ENCODE measurements at regions not wholly inside any gene's neighbourhood (a gene's known extent, or its start where the extent isn't known, plus 50 kb on each side); places are given as distances from the start of the nearest gene placed in this dataset.
A peak's percentile ranks its signal among the peaks of the same experiment; 100 is the strongest.

DNA sequence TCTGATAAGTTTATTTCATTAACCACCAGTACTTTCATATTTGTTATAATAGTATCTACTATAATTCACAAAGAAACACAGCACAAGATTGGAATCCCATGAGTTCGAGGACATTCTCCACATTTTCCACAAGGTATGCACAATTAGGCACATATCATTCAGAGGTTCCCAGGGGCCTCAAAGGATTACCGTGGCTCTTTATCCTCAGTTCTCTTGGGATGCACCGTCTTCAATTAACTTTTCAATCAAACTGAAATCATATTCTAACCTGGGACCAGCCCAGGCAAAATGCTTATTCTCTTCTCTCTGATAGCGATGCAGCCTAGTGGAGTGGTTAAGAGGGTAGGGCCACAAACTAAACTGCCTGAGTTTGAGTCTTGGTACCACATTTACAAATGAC is 242.6 kb upstream of the RASGEF1B start:
- Histone ChIP-seq H3K79me2 (replicated peaks; ENCODE audit: insufficient read depth, low read length) (no peaks in the 10 kb centered on the region), H2AFZ (ENCODE audit: low read depth, low read length) (no peak overlapping the region), H3K9me3 (ENCODE audit: low read length) (no peaks in the 10 kb centered on the region), H3K4me3 (ENCODE audit: low read length) (peak overlapping the region; percentile 19), H3K27me3 (ENCODE audit: insufficient read depth, low read depth, low read length) (no peaks in the 10 kb centered on the region), H3K9ac (ENCODE audit: low read length) (no peak overlapping the region), H3K4me2 (ENCODE audit: low read length) (no peak overlapping the region), H3K27ac (ENCODE audit: low read length) (no peak overlapping the region), H3F3A (ENCODE audit: insufficient read depth, low read length, poor library complexity, severe bottlenecking) (no peaks in the 10 kb centered on the region), H3K36me3 (ENCODE audit: insufficient read depth, low read length) (no peaks in the 10 kb centered on the region), H4K20me1 (ENCODE audit: insufficient read depth) (no peaks in the 10 kb centered on the region), H3K9me2 (ENCODE audit: insufficient read depth, low read length) (no peaks in the 10 kb centered on the region)
- TF ChIP-seq, protein P1, sequence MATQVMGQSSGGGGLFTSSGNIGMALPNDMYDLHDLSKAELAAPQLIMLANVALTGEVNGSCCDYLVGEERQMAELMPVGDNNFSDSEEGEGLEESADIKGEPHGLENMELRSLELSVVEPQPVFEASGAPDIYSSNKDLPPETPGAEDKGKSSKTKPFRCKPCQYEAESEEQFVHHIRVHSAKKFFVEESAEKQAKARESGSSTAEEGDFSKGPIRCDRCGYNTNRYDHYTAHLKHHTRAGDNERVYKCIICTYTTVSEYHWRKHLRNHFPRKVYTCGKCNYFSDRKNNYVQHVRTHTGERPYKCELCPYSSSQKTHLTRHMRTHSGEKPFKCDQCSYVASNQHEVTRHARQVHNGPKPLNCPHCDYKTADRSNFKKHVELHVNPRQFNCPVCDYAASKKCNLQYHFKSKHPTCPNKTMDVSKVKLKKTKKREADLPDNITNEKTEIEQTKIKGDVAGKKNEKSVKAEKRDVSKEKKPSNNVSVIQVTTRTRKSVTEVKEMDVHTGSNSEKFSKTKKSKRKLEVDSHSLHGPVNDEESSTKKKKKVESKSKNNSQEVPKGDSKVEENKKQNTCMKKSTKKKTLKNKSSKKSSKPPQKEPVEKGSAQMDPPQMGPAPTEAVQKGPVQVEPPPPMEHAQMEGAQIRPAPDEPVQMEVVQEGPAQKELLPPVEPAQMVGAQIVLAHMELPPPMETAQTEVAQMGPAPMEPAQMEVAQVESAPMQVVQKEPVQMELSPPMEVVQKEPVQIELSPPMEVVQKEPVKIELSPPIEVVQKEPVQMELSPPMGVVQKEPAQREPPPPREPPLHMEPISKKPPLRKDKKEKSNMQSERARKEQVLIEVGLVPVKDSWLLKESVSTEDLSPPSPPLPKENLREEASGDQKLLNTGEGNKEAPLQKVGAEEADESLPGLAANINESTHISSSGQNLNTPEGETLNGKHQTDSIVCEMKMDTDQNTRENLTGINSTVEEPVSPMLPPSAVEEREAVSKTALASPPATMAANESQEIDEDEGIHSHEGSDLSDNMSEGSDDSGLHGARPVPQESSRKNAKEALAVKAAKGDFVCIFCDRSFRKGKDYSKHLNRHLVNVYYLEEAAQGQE (IDR thresholded peaks at IDR 0.05; ENCODE audit: borderline replicate concordance), result no peak
- TF ChIP-seq SMC3 (conservative IDR thresholded peaks at IDR 0.05; ENCODE audit: poor library complexity) (no peak), EZH2 (IDR thresholded peaks at IDR 0.05; ENCODE audit: borderline replicate concordance, insufficient read depth, low read length, poor library complexity, severe bottlenecking) (no peak), TAF1 (IDR thresholded peaks at IDR 0.05; ENCODE audit: low read depth) (no peak), EP300 (conservative IDR thresholded peaks at IDR 0.05; ENCODE audit: poor library complexity, severe bottlenecking) (no peak), POLR2AphosphoS5 (IDR thresholded peaks at IDR 0.05) (no peak), MXI1 (conservative IDR thresholded peaks at IDR 0.05; ENCODE audit: poor library complexity, severe bottlenecking) (no peak), RAD21 (conservative IDR thresholded peaks at IDR 0.05) (no peak)
- TF ChIP-seq, protein P2, sequence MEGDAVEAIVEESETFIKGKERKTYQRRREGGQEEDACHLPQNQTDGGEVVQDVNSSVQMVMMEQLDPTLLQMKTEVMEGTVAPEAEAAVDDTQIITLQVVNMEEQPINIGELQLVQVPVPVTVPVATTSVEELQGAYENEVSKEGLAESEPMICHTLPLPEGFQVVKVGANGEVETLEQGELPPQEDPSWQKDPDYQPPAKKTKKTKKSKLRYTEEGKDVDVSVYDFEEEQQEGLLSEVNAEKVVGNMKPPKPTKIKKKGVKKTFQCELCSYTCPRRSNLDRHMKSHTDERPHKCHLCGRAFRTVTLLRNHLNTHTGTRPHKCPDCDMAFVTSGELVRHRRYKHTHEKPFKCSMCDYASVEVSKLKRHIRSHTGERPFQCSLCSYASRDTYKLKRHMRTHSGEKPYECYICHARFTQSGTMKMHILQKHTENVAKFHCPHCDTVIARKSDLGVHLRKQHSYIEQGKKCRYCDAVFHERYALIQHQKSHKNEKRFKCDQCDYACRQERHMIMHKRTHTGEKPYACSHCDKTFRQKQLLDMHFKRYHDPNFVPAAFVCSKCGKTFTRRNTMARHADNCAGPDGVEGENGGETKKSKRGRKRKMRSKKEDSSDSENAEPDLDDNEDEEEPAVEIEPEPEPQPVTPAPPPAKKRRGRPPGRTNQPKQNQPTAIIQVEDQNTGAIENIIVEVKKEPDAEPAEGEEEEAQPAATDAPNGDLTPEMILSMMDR (IDR thresholded peaks at IDR 0.05; ENCODE audit: poor library complexity, severe bottlenecking), result no peak

DNA sequence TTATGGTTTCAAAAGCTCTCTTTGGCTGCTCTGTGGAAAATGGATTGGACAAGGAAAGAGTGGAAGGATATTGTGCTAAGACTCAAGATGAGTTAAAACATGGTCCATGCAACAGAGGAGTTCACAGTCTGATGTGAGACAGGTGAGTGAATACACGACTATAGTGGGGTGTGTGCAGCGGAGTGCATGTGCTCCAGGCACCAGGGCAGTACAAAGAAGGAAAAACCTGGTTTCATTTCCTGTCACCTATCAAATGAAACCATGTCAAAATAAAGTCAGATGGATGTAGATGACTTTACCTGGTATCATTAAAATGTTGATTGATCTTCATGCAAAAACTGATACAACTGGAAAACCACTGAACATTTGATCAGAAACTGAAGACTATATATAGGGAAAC is 241.0 kb upstream of the RASGEF1B start:
- Histone ChIP-seq H3F3A (ENCODE audit: insufficient read depth, low read length, poor library complexity, severe bottlenecking) (no peaks in the 10 kb centered on the region), H3K36me3 (ENCODE audit: insufficient read depth, low read length) (no peaks in the 10 kb centered on the region)
- TF ChIP-seq TAF1 (IDR thresholded peaks at IDR 0.05; ENCODE audit: low read depth) (no peak), EP300 (conservative IDR thresholded peaks at IDR 0.05; ENCODE audit: poor library complexity, severe bottlenecking) (peak; percentile 66)

DNA sequence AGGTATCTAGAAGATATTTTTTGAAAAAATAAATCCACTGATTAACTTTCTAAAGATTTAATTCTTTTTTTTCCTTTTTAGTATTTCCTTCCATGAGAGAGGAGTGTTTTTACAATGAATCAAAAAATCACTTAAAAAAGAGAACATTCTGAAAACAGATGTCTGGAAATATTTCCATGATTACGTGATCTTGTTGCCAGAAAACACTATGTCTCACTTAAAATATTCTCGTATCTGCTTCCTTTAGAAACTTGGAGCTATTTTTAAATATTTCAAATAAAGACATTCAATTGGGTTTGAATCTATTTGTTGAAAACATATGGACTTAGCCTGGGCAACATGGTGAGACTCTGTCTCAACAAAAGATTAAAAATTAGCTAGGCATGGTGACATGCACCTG is 232.8 kb upstream of the RASGEF1B start:
- Histone ChIP-seq H3K79me2 (replicated peaks; ENCODE audit: insufficient read depth, low read length) (no peaks in the 10 kb centered on the region), H3K27ac (ENCODE audit: low read length) (no peak overlapping the region), H3K27me3 (ENCODE audit: insufficient read depth, low read depth, low read length) (no peaks in the 10 kb centered on the region), H3K36me3 (ENCODE audit: insufficient read depth, low read length) (no peaks in the 10 kb centered on the region), H3F3A (ENCODE audit: insufficient read depth, low read length, poor library complexity, severe bottlenecking) (no peaks in the 10 kb centered on the region), H3K4me2 (ENCODE audit: low read length) (no peak overlapping the region), H3K9me3 (ENCODE audit: low read length) (no peaks in the 10 kb centered on the region), H4K20me1 (ENCODE audit: insufficient read depth) (no peaks in the 10 kb centered on the region), H2AFZ (ENCODE audit: low read depth, low read length) (no peak overlapping the region), H3K4me3 (ENCODE audit: low read length) (no peak overlapping the region), H3K9ac (ENCODE audit: low read length) (no peak overlapping the region), H3K9me2 (ENCODE audit: insufficient read depth, low read length) (no peaks in the 10 kb centered on the region)
- TF ChIP-seq RAD21 (conservative IDR thresholded peaks at IDR 0.05) (no peak), EZH2 (IDR thresholded peaks at IDR 0.05; ENCODE audit: borderline replicate concordance, insufficient read depth, low read length, poor library complexity, severe bottlenecking) (no peak), TAF1 (IDR thresholded peaks at IDR 0.05; ENCODE audit: low read depth) (no peak)

More for the DNA sequence above, 241.0 kb upstream of the RASGEF1B start:
- H3K9ac ChIP-seq (ENCODE audit: low read length), result no peak overlapping the region
- H3K27me3 ChIP-seq (ENCODE audit: insufficient read depth, low read depth, low read length), result no peaks in the 10 kb centered on the region
- no peak overlapping the region for H3K27ac ChIP-seq (ENCODE audit: low read length)
- no peak overlapping the region for H3K4me2 ChIP-seq (ENCODE audit: low read length)
- H4K20me1 ChIP-seq (ENCODE audit: insufficient read depth), result no peaks in the 10 kb centered on the region
- peak overlapping the region; percentile 18 for H3K4me3 ChIP-seq (ENCODE audit: low read length)
- no peaks in the 10 kb centered on the region for H3K9me2 ChIP-seq (ENCODE audit: insufficient read depth, low read length)
- H2AFZ ChIP-seq (ENCODE audit: low read depth, low read length), result no peak overlapping the region
- no peaks in the 10 kb centered on the region for H3K79me2 ChIP-seq (replicated peaks; ENCODE audit: insufficient read depth, low read length)
- no peaks in the 10 kb centered on the region for H3K9me3 ChIP-seq (ENCODE audit: low read length)
